Amniotic stem cell (primary cell): ENCODE measurements at regions not wholly inside any gene's neighbourhood (a gene's known extent, or its start where the extent isn't known, plus 50 kb on each side); places are given as distances from the start of the nearest gene placed in this dataset.
"Not testable (repeated sequence)": the region's sequence is repeated elsewhere in the genome, so short reads cannot be mapped to it uniquely, and the experiment has no call there.

Source experiments
- DNase-seq: peaks from one replicate; lab custom pipeline; 2025; lab: John Stamatoyannopoulos, UW

GRCh38 chr7:142698429-142698828 lies 50.8 kb upstream of the PRSS1 start:
- no peak for DNase-seq

- DNase-seq, result no peak
These were observed 52.0 kb upstream of the PRSS1 start for GRCh38 chr7:142697270-142697669.

- DNase-seq, result no peak
These were observed 52.7 kb upstream of the PRSS1 start for GRCh38 chr7:142696456-142697179.

- DNase-seq, result no peak
These were observed 55.4 kb upstream of the PRSS1 start for GRCh38 chr7:142693911-142694310.

- no peak for DNase-seq
These were observed 58.6 kb upstream of the PRSS1 start for GRCh38 chr7:142690554-142691182.

GRCh38 chr7:142689439-142690120 lies 59.7 kb upstream of the PRSS1 start:
- DNase-seq, result no peak

GRCh38 chr7:142685877-142686508 lies 63.3 kb upstream of the PRSS1 start:
- no peak for DNase-seq

- no peak for DNase-seq
These were observed 67.8 kb upstream of the PRSS1 start for GRCh38 chr7:142681314-142682092.

GRCh38 chr7:142671506-142671905 lies 77.8 kb upstream of the PRSS1 start:
- no peak for DNase-seq

GRCh38 chr7:142670511-142670910 lies 78.8 kb upstream of the PRSS1 start:
- no peak for DNase-seq

GRCh38 chr7:142669074-142669654 lies 80.1 kb upstream of the PRSS1 start:
- peak; percentile 0 for DNase-seq

GRCh38 chr7:142668495-142668894 lies 80.8 kb upstream of the PRSS1 start:
- no peak for DNase-seq

GRCh38 chr7:142657376-142657775 lies 91.9 kb upstream of the PRSS1 start:
- no peak for DNase-seq

GRCh38 chr7:142654398-142654797 lies 94.9 kb upstream of the PRSS1 start:
- no peak for DNase-seq

GRCh38 chr7:142647749-142648148 lies 101.5 kb upstream of the PRSS1 start:
- DNase-seq, result no peak

- DNase-seq, result no peak
These were observed 102.7 kb upstream of the PRSS1 start for GRCh38 chr7:142646386-142647140.

GRCh38 chr7:142645777-142646176 lies 103.5 kb upstream of the PRSS1 start:
- DNase-seq, result no peak

GRCh38 chr7:142642316-142642715 lies 107.0 kb upstream of the PRSS1 start:
- no peak for DNase-seq

GRCh38 chr7:142641252-142641651 lies 108.0 kb upstream of the PRSS1 start:
- DNase-seq, result not testable (repeated sequence)

- no peak for DNase-seq
These were observed 110.7 kb upstream of the PRSS1 start for GRCh38 chr7:142638581-142638980.

- DNase-seq, result no peak
These were observed 112.0 kb upstream of the PRSS1 start for GRCh38 chr7:142637240-142637639.
